GM21360 (cell line): ENCODE measurements at regions not wholly inside any gene's neighbourhood (a gene's known extent, or its start where the extent isn't known, plus 50 kb on each side); places are given as distances from the start of the nearest gene placed in this dataset.

Experiments used
- ATAC-seq: cut with Tn5 transposase; IDR thresholded peaks from one replicate; pipeline ENCODE4 v1.9.1; 2021; ENCODE audit warnings: mild to moderate bottlenecking, moderate library complexity; ENCODE audit not compliant: unreplicated experiment

- ATAC-seq: no peak
Measured at GRCh38 chr13:24075137-24075975, 85.2 kb upstream of the SPATA13 start.

GRCh38 chr13:24076109-24076508, 84.4 kb upstream of the SPATA13 start:
- ATAC-seq: no peak

- ATAC-seq: no peak
Measured at GRCh38 chr13:24076636-24077035, 83.9 kb upstream of the SPATA13 start.

GRCh38 chr13:24080134-24080533, 80.4 kb upstream of the SPATA13 start:
- no peak for ATAC-seq

GRCh38 chr13:24081387-24081786, 79.1 kb upstream of the SPATA13 start:
- ATAC-seq: no peak

GRCh38 chr13:24083141-24083540, 77.4 kb upstream of the SPATA13 start:
- ATAC-seq: no peak

GRCh38 chr13:24083722-24084421, 76.6 kb upstream of the SPATA13 start:
- ATAC-seq: no peak

GRCh38 chr13:24085662-24086061, 74.9 kb upstream of the SPATA13 start:
- no peak for ATAC-seq

GRCh38 chr13:24086642-24087041, 73.9 kb upstream of the SPATA13 start:
- ATAC-seq: no peak

- no peak for ATAC-seq
Measured at GRCh38 chr13:24087605-24088225, 72.8 kb upstream of the SPATA13 start.

- no peak for ATAC-seq
Measured at GRCh38 chr13:24090049-24090448, 70.5 kb upstream of the SPATA13 start.

- ATAC-seq: no peak
Measured at GRCh38 chr13:24091080-24091479, 69.4 kb upstream of the SPATA13 start.

GRCh38 chr13:24092108-24092507, 68.4 kb upstream of the SPATA13 start:
- no peak for ATAC-seq

- ATAC-seq: no peak
Measured at GRCh38 chr13:24093047-24093446, 67.5 kb upstream of the SPATA13 start.

GRCh38 chr13:24096659-24097058, 63.9 kb upstream of the SPATA13 start:
- no peak for ATAC-seq

- no peak for ATAC-seq
Measured at GRCh38 chr13:24097064-24097463, 63.5 kb upstream of the SPATA13 start.

GRCh38 chr13:24097667-24098066, 62.9 kb upstream of the SPATA13 start:
- ATAC-seq: no peak

- no peak for ATAC-seq
Measured at GRCh38 chr13:24099490-24099889, 61.0 kb upstream of the SPATA13 start.

- ATAC-seq: no peak
Measured at GRCh38 chr13:24100188-24100587, 60.3 kb upstream of the SPATA13 start.

- ATAC-seq: no peak
Measured at GRCh38 chr13:24103782-24104372, 56.6 kb upstream of the SPATA13 start.

- no peak for ATAC-seq
Measured at GRCh38 chr13:24104723-24105122, 55.8 kb upstream of the SPATA13 start.
